Mesendoderm (in vitro differentiated cells): ENCODE measurements at regions not wholly inside any gene's neighbourhood (a gene's known extent, or its start where the extent isn't known, plus 50 kb on each side); places are given as distances from the start of the nearest gene placed in this dataset.

ENCODE experiments used
- DNase-seq: peaks from one replicate; pipeline ENCODE4 v3.0.0; 2013
- H2AK5ac ChIP-seq: 2 replicates; pipeline ENCODE4 v1.6.1; 2013; ENCODE audit warnings: low read length, inconsistent platforms
- H2BK120ac ChIP-seq: 2 replicates; pipeline ENCODE4 v1.6.1; 2013; ENCODE audit warnings: low read depth, mild to moderate bottlenecking, low read length, moderate library complexity, mixed read lengths
- H2BK15ac ChIP-seq: replicated peaks from 2 replicates; pipeline ENCODE4 v1.6.1; 2013; ENCODE audit warnings: low read depth, mild to moderate bottlenecking, moderate library complexity
- H2BK5ac ChIP-seq: 2 replicates; pipeline ENCODE4 v1.6.1; 2013; ENCODE audit warnings: low read length, inconsistent platforms
- H3K18ac ChIP-seq: 2 replicates; pipeline ENCODE4 v1.6.1; 2013; ENCODE audit warnings: mild to moderate bottlenecking, low read length, mixed read lengths
- H3K23ac ChIP-seq: one replicate; pipeline ENCODE4 v1.6.1; 2013; ENCODE audit warnings: low read length
- H3K27ac ChIP-seq: 2 replicates; pipeline ENCODE4 v1.5.1; 2013; ENCODE audit warnings: low read depth, mild to moderate bottlenecking, inconsistent platforms, low read length, moderate library complexity
- H3K27me3 ChIP-seq: 2 replicates; pipeline ENCODE4 v1.6.1; 2013; ENCODE audit warnings: low read length, control low read depth, mild to moderate bottlenecking, inconsistent platforms; ENCODE audit not compliant: insufficient read depth, poor library complexity
- H3K36me3 ChIP-seq: 2 replicates; pipeline ENCODE4 v1.6.1; 2013; ENCODE audit warnings: low read length, inconsistent platforms; ENCODE audit not compliant: control insufficient read depth, insufficient read depth
- H3K4ac ChIP-seq: one replicate; pipeline ENCODE4 v1.6.1; 2013; ENCODE audit warnings: low read depth, mild to moderate bottlenecking, low read length, moderate library complexity
- H3K4me1 ChIP-seq: 2 replicates; pipeline ENCODE4 v1.6.1; 2013; ENCODE audit warnings: low read depth, low read length, inconsistent platforms; ENCODE audit not compliant: control insufficient read depth
- H3K4me2 ChIP-seq: 2 replicates; pipeline ENCODE4 v1.6.1; 2013; ENCODE audit warnings: low read length
- H3K4me3 ChIP-seq: 2 replicates; pipeline ENCODE4 v1.5.1; 2013; ENCODE audit warnings: mild to moderate bottlenecking, low read length
- H3K56ac ChIP-seq: one replicate; pipeline ENCODE4 v1.6.1; 2013; ENCODE audit warnings: low read length
- H3K79me1 ChIP-seq: 2 replicates; pipeline ENCODE4 v1.6.1; 2013; ENCODE audit warnings: low read length, inconsistent platforms
- H3K79me2 ChIP-seq: 2 replicates; pipeline ENCODE4 v1.6.1; 2013; ENCODE audit warnings: mild to moderate bottlenecking, low read length; ENCODE audit not compliant: control insufficient read depth, insufficient read depth
- H3K9ac ChIP-seq: 2 replicates; pipeline ENCODE4 v1.6.1; 2013; ENCODE audit warnings: low read length, inconsistent platforms
- H4K5ac ChIP-seq: one replicate; pipeline ENCODE4 v1.6.1; 2013; ENCODE audit warnings: low read length
- H4K8ac ChIP-seq: one replicate; pipeline ENCODE4 v1.6.1; 2013; ENCODE audit warnings: low read depth, mild to moderate bottlenecking, control low read depth, low read length, moderate library complexity
- WGBS: extraction: QIAGEN DNeasy Blood & Tissue Kit; methylation state at CpG from one replicate; pipeline ENCODE4 v1.1.7; 2013; ENCODE audit warnings: low lambda C conversion rate, missing lambda C conversion rate; ENCODE audit not compliant: insufficient coverage; ENCODE audit errors: extremely low coverage; 5-methylcytosine and 5-hydroxymethylcytosine counted together

GRCh38 chr2:187148059-187148714 lies 299.2 kb upstream of the ZSWIM2 start:
- no peak for DNase-seq
- no peaks in the 10 kb centered on the region for H3K79me1 ChIP-seq
- H3K27me3 ChIP-seq = no peaks in the 10 kb centered on the region
- no peak overlapping the region for H4K5ac ChIP-seq
- H3K23ac ChIP-seq = no peak overlapping the region
- no peak overlapping the region for H2BK120ac ChIP-seq
- H2BK5ac ChIP-seq = no peak overlapping the region
- H2BK15ac ChIP-seq = no peak overlapping the region
- no peak overlapping the region for H4K8ac ChIP-seq
- H3K18ac ChIP-seq = no peak overlapping the region
- no peak overlapping the region for H3K27ac ChIP-seq
- H3K56ac ChIP-seq = no peak overlapping the region
- H2AK5ac ChIP-seq = no peak overlapping the region
- no peak overlapping the region for H3K4me2 ChIP-seq
- no CpG with 5 or more reads among the region's 2 CpGs for WGBS
- H3K4ac ChIP-seq = no peak overlapping the region
- no peaks in the 10 kb centered on the region for H3K36me3 ChIP-seq
- H3K79me2 ChIP-seq = no peaks in the 10 kb centered on the region
- no peak overlapping the region for H3K9ac ChIP-seq
- no peak overlapping the region for H3K4me3 ChIP-seq
- no peaks in the 10 kb centered on the region for H3K4me1 ChIP-seq

DNA sequence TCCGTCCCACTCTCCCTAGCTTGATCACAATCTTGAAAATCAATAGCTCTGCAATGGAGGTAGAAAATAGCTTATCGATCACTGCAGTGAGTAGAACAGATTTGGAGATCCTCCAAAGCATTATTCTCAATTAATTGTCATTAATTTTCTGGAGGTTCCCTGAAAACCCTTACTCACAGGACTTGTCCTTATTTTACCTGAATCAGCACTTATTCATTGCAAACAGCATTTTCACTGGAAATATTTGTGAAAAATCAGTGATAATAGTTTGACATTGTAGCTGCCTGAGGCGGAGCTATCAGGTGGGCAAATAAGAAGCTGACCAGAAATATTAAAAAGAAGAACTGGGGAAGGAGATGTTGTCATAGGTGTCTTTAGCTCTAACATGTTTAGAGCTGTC lies 294.6 kb upstream of the ZSWIM2 start:
- H3K27ac ChIP-seq = no peak overlapping the region
- no peak overlapping the region for H3K9ac ChIP-seq
- H3K36me3 ChIP-seq = no peaks in the 10 kb centered on the region
- H3K4me2 ChIP-seq = no peak overlapping the region
- no peak overlapping the region for H3K56ac ChIP-seq
- H2BK5ac ChIP-seq = no peak overlapping the region
- no peaks in the 10 kb centered on the region for H3K4me1 ChIP-seq
- H3K18ac ChIP-seq = no peak overlapping the region
- no peak overlapping the region for H3K23ac ChIP-seq
- H2BK15ac ChIP-seq = no peak overlapping the region
- H3K4ac ChIP-seq = no peak overlapping the region
- no peak overlapping the region for H2BK120ac ChIP-seq
- no peak overlapping the region for H4K5ac ChIP-seq
- H4K8ac ChIP-seq = no peak overlapping the region
- no CpG with 5 or more reads among the region's 3 CpGs for WGBS
- H3K4me3 ChIP-seq = no peak overlapping the region
- H3K79me1 ChIP-seq = no peaks in the 10 kb centered on the region
- H3K79me2 ChIP-seq = no peaks in the 10 kb centered on the region
- no peak overlapping the region for H2AK5ac ChIP-seq
- no peak for DNase-seq
- no peaks in the 10 kb centered on the region for H3K27me3 ChIP-seq

GRCh38 chr2:187139469-187139868 lies 290.5 kb upstream of the ZSWIM2 start:
- Histone ChIP-seq H3K4ac (no peak overlapping the region), H4K5ac (no peak overlapping the region), H4K8ac (no peak overlapping the region), H3K36me3 (no peaks in the 10 kb centered on the region), H3K9ac (no peak overlapping the region), H3K27ac (no peak overlapping the region), H2BK5ac (no peak overlapping the region), H3K18ac (no peak overlapping the region), H3K23ac (no peak overlapping the region), H2AK5ac (no peak overlapping the region), H2BK15ac (no peak overlapping the region), H3K56ac (no peak overlapping the region), H3K4me3 (no peak overlapping the region), H3K4me1 (no peaks in the 10 kb centered on the region), H3K27me3 (no peaks in the 10 kb centered on the region), H3K79me1 (no peaks in the 10 kb centered on the region), H3K79me2 (no peaks in the 10 kb centered on the region), H3K4me2 (no peak overlapping the region), H2BK120ac (no peak overlapping the region)
- no peak for DNase-seq

DNA sequence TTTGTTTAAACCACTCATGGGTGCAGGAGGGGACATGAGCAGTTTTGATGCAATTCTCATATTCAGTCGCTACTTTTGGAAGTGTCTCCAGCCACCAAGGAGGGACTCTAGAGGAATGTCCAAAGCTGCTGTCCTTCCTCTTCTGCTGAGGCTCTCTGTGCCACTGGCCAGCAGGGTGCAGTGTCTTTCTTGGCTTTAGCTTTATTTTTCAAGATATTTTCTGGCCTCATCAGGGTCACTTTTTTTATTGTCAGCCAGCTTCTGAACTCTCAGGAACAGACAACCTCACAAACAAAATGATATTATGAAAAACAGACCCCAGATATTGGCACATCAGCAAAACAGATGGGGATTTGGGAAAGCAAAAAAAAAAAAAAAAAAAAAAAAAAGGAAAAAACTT lies 289.3 kb upstream of the ZSWIM2 start:
- no CpG with 5 or more reads among the region's 1 CpG for WGBS
- Histone ChIP-seq H2AK5ac (no peak overlapping the region), H3K18ac (no peak overlapping the region), H3K4me2 (no peak overlapping the region), H3K79me2 (no peaks in the 10 kb centered on the region), H3K4me3 (no peak overlapping the region), H3K36me3 (no peaks in the 10 kb centered on the region), H2BK120ac (no peak overlapping the region), H3K4ac (no peak overlapping the region), H3K27me3 (no peaks in the 10 kb centered on the region), H4K5ac (no peak overlapping the region), H3K79me1 (no peaks in the 10 kb centered on the region), H3K27ac (no peak overlapping the region), H3K23ac (no peak overlapping the region), H4K8ac (no peak overlapping the region), H2BK15ac (no peak overlapping the region), H3K9ac (no peak overlapping the region), H2BK5ac (no peak overlapping the region), H3K4me1 (no peaks in the 10 kb centered on the region), H3K56ac (no peak overlapping the region)
- peak; percentile 71 for DNase-seq

DNA sequence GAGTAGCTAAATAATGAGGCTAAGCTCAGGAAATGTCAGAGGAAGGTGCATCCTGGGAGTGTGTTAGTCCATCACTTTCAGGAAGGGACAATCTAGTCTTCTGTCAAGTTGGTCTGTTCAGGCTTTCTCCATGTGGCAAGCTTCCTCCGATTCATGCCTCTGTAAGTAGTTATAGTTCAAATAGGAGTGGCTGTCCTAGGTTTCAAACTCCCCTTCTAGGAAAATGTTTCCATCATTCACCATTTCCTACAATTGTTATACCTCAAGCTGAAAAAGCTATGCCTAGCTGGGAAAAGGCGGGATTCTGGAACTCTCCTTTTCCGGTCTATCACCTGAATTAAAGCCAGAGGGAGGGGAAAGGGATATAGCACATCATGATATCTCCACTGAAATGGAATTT lies 287.7 kb upstream of the ZSWIM2 start:
- no peak overlapping the region for H3K23ac ChIP-seq
- H3K4me1 ChIP-seq = no peaks in the 10 kb centered on the region
- H4K5ac ChIP-seq = no peak overlapping the region
- no peak overlapping the region for H2BK15ac ChIP-seq
- H3K79me2 ChIP-seq = no peaks in the 10 kb centered on the region
- no peaks in the 10 kb centered on the region for H3K79me1 ChIP-seq
- no peak overlapping the region for H3K9ac ChIP-seq
- H2AK5ac ChIP-seq = no peak overlapping the region
- no peaks in the 10 kb centered on the region for H3K27me3 ChIP-seq
- no peak overlapping the region for H3K4me2 ChIP-seq
- H2BK120ac ChIP-seq = no peak overlapping the region
- H3K56ac ChIP-seq = no peak overlapping the region
- H3K4ac ChIP-seq = no peak overlapping the region
- H3K18ac ChIP-seq = no peak overlapping the region
- WGBS = no CpG with 5 or more reads among the region's 3 CpGs
- H3K27ac ChIP-seq = no peak overlapping the region
- no peaks in the 10 kb centered on the region for H3K36me3 ChIP-seq
- no peak overlapping the region for H2BK5ac ChIP-seq
- H4K8ac ChIP-seq = no peak overlapping the region
- H3K4me3 ChIP-seq = no peak overlapping the region
- DNase-seq = no peak

DNA sequence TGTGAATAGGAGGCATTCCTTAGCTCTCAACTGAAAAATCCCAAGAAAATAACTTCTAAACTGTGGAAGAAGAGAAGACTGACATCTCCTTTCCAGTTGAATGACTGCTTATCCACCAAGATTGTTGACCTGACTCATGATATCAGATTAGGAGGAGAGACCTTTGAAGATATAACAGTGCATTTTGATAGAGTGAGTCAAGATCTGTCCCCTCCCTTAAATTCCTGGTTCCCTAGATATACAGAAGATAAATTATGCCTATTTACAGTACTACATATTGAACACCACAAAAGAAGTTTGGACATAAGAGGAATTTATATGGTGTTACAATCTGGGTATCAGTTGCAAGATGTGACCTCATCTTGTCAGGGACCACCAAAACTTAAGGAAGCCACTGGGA lies 285.3 kb upstream of the ZSWIM2 start:
- Histone ChIP-seq H3K79me1 (no peaks in the 10 kb centered on the region), H3K36me3 (no peaks in the 10 kb centered on the region), H3K4me1 (no peaks in the 10 kb centered on the region), H3K4me2 (no peak overlapping the region), H3K56ac (no peak overlapping the region), H3K4ac (no peak overlapping the region), H2BK15ac (no peak overlapping the region), H2BK5ac (no peak overlapping the region), H3K23ac (no peak overlapping the region), H4K8ac (no peak overlapping the region), H3K79me2 (no peaks in the 10 kb centered on the region), H2AK5ac (no peak overlapping the region), H3K27ac (no peak overlapping the region), H3K27me3 (no peaks in the 10 kb centered on the region), H4K5ac (no peak overlapping the region), H3K9ac (no peak overlapping the region), H3K18ac (no peak overlapping the region), H3K4me3 (no peak overlapping the region), H2BK120ac (no peak overlapping the region)
- DNase-seq = no peak
